NCI-H1436 (cell line): ENCODE measurements at regions not wholly inside any gene's neighbourhood (a gene's known extent, or its start where the extent isn't known, plus 50 kb on each side); places are given as distances from the start of the nearest gene placed in this dataset.

Experiments used
- DNase-seq: peaks from one replicate; lab custom pipeline; 2025; lab: John Stamatoyannopoulos, UW

DNA sequence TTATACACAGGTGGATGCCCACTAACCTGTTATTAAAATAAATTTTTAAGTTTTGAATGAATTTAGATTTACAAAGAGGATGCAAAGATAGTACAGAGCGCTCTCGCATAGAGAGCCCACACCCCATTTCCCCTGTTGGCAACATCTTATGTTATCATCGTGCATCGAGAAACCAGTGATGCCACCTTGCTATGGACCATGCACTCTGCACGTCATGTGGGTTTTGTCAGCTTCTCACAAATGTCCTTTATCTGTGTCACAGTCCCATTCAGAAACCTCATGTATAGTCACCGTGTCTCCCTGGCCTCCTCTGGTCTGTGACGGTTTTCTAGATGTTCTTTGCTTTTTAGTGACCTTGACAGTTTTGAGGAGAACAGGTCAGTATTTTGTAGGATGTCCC is 60.0 kb downstream of the ING1 start:
- DNase-seq: no peak

DNA sequence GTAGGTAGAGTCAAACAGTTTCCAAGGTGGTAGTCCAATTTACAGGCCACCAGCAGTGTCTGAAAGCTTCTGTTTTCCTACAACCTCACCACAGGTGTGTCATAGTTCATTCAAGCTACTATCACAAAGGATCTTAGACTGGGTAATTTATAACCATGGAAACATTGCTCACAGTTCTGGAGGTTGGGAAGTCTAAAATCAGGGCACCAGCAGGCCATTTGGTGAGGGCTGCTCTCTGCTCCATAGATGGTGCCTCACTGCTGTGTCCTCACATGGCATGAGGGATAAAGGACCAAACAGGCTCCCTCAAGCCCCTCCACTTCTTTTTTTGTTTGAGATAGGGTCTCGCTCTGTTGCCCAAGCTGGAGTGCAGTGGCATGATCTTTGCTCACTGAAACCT is 60.6 kb downstream of the ING1 start:
- DNase-seq: no peak

DNA sequence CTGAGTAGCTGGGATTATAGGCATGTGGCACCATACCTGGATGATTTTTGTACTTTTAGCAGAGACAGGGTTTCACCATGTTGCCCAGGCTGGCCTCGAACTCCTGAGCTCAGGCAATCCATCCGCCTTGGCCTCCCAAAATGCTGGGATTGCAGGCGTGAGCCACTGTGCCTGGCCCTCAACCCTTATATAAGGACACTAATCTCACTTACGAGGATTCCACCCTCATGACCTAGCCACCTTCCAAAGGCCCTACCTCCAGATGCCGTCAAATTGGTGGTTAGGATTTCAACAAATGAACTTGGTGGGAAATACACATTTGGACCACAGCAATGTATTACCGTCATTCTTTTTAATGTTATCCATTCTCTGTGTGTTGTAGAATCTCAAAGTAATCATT is 61.0 kb downstream of the ING1 start:
- DNase-seq: no peak

DNA sequence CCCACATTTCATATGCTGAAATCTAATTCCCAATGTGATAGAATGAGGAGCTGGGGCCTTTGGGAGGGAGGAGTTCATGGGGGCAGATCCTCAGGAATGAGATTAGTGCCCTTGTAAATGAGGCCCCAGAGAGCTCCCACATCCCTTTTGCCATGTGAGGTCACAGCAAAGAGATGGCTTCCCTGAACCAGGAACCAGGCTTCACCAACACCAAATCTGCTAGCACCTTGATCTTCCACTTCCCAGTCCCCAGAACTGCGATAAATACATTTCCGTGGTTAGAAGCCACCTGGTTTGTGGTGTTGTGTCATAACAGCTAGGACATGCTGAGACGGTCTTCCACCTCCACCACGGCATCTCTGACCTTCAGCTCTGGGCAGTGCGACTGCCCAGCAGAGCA is 62.1 kb downstream of the ING1 start:
- no peak for DNase-seq

DNA sequence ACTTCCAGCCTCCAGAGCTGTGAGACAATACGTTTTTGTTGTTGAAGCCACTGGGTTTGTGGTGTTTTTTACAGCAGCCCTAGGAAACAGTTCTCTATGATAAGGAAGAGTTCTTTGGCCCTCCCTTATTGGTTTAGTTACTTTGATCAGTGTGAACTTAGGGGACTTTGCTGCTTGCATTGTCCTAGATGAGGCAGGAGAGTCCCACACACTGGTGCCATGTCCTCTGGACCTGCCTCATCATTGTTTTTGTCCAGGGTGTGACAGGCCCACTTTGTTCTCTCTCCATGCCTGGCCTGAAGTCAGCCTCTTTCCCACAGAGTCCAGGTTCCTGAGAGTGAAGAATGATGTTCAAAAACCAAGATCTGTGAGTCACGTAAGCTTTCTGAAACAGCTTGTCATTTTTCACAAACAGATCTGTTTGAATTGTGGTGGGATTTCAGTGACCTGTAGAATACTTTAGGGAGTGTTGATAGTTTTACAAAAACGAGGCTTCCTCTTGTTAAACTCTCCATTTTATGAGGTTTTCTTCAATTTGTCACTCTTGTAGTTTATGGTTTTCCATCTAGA is 63.8 kb downstream of the ING1 start:
- no peak for DNase-seq

DNA sequence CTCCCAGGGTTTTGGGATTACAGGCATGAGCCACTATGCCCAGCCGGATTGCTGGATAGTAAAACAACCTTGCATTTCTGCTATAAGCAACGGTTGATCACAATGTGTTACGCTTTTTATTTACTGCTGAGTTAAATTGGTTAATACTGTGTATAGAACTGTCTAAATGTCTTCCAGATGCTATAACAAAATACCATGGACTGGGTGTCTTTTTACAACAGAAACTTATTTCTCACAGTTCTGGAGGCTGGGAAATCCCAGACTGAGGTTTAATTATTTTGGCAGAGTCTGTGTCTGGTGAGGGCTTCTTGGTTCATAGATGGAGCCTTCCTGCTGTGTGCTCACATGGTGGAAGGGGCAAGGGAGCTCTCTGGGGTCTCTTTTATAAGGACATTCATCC is 65.5 kb downstream of the ING1 start:
- no peak for DNase-seq

DNA sequence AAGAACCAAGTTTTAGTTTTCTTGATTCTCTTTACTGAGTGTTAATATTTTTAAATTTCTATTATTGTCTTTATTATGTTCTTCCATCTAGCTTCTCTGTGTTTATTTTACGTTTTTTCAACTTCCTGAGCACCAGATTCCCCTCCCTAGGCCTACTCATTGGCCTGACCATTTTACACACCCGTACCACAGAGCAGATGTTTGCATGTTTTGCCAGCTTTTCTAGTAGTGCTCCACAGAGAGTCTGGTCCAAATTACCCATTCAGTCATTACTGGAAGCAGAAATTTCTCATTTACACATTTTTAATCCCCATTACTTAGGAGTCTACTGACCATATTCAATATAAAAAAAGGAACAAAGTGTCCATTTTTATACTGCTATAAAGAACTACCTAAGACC is 66.9 kb downstream of the ING1 start:
- DNase-seq: no peak

DNA sequence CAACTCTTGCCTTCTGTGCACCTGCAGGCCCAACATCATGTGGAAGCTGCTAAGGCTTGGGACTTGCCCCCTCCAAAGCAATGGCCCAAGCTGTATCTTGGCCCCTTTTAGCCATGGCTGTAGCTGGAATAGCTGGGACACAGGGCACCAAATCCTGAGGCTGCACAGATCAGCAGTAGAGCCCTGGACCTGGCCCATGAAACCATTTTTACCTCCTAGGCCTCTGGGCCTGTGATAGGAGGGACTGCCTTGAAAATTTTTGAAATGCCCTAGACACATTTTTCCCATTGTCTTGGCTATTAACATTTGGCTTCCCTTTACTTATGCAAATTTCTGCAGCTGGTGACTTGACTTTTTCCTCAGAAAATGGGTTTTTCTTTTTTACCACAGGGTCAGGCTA is 68.7 kb downstream of the ING1 start:
- no peak for DNase-seq

DNA sequence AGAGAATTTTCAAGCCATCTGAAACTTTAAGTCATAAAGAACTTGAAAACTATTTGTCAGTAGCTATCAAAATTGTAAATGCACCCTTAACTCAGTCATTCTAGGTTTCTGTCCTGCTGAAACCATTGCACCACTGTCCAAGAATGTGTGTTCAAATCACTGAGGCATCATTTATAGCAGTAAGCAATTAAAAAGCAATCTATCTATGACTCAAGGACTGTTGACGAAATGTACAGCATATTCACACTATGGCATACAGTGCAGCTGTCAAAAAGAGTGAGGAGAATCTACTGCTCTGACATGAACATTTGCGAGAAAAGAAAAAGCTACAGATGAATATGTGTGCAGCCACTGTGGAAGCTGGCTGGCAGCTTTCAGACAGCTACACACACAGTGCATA is 71.2 kb downstream of the ING1 start:
- DNase-seq: no peak

DNA sequence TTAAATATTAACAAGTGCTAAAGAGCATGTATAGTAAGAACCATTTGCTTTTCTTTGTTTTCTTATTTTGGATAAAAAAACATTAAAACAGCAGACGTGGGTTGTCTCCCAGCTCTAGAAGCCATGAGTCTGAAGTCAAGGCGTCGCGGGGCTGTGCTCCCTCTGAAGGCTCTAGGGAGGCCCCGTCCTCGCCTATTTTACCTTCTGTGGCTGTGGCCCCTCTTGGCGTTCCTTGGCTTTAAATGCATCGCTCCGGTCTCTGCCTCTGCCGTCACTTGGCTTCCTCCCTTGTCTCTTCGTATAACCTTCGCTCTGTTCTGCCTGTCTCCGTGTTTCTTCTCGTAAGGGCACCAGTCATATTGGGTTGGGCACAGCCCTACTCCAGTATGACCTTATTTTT is 75.3 kb downstream of the ING1 start:
- no peak for DNase-seq

DNA sequence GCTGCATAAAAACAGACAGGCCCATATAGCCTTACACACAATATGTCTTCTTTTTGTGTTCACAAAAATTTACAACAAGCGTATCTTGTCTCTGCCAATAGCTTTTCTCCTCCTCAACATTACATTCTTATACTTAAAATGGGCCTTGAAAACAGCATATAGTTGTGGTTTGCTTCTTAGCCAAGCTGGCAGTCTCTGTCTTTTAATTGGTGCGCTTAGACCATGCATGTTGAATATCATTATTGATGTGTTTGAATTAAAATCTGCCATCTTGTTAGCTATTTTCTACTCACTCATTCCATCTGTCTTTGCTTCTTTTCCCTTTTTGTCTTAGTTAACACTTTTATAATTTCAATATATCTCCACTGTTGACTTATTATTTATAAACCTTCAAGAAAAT is 76.4 kb downstream of the ING1 start:
- no peak for DNase-seq

DNA sequence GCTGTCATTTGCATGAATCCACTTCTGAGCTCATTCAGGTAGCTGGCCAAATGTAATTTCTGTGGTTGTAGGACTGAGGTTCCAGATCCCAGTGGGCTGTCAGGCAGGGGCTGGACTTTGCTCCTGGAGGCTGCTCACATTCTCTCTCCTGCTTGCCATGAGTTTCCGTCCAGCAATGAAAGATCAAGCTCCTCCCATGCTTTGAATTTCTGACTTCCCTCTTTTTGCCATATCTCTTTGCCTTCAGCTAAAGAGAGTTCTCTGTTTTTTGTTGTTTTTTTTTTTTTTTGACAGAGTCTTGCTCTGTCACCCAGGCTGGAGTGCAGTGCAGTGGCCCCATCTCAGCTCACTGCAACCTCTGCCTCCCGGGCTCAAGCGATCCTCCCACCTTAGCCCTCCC is 76.9 kb downstream of the ING1 start:
- no peak for DNase-seq

DNA sequence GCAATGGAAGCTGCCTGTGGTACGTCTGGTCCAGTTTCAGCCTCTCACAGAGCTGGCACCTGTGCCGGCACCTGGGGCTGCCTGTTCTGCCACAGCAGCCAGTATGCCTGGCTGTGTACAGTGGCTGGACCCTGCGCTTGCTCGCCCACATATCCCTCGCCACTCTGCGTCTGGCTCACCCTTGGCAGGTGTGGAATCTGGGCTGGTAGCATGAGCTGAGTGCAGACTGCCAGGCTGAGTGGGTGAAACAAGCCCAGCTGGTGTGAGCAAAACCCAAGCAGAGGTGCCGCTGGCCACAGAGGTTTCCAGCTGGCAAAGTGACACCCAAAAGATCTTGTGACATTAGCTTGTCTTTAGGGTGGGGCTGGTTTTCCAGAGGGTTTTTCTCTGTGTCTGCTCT is 80.7 kb downstream of the ING1 start:
- DNase-seq: no peak

DNA sequence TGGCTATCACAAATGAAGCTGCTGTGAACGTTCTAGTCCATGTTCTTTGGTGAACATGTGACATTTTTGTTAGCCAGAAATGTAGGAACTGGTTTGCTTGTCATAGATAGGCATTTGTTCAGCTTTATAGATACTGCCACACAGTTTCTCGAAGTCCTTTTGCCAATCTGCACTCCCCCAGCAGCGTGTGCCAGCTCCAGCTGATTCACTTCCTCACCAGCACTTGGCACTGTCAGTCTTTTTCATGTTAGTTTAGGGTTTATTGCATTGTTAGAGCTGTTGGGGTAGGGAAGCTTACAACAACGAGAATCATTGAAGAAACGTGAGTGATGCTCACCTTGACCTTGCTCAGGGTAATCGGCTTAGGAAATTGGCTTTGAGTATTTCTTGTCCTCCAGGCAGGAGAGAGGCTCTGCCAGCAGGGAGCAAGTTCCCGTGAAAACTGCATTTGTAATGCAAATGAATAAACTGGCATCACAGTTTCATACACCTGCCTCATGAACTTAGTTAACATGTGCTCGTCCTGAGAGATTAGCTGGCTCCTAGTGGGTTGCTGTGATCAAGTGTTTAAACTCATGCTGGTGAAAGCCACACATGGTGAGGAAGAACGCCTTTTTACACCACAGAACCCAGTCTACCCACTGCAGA is 83.9 kb downstream of the ING1 start:
- DNase-seq: no peak

DNA sequence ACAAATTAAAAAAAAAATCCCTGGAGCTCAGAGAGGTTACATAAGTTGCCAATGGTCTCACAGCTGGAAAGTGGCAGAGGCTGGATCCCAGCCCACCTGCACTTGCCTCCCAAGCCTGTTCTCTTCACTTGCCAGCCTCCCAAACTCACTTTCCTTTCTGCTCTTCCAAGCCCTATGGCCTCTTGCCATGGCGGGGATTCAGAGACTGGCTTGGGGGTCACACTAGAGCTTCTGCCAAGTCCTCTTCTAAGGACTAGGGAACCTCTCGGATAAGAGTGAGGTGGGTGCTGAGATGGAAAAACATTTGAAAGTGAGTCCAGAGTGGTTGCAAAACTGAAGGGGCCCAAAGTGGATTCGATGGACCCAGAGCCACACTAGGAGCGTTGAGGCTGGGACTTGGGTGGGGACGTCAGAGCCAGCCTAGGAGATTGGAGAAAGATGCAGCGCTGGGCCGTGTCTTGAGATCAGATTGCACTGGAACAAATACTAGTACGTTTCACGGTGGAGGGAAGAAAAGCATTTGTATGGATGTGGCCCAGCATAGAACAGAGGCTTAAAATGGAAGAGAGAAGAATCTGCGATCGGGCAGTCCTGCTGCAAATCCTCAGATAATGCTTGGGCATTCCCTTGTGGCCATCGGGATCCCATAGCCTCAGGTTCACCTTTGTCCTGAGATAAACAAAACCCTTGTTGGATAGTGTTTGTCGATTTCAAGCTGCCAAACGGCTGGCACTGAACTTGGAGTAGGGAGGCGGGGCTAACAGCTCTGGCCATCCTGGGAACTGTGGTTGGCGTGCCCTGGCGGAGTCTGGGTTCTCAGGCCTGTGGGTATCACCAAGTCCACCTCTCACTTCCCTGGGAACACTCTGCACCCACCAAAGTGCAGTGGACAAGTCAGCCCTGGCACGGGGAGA is 84.8 kb downstream of the ING1 start:
- DNase-seq: no peak

DNA sequence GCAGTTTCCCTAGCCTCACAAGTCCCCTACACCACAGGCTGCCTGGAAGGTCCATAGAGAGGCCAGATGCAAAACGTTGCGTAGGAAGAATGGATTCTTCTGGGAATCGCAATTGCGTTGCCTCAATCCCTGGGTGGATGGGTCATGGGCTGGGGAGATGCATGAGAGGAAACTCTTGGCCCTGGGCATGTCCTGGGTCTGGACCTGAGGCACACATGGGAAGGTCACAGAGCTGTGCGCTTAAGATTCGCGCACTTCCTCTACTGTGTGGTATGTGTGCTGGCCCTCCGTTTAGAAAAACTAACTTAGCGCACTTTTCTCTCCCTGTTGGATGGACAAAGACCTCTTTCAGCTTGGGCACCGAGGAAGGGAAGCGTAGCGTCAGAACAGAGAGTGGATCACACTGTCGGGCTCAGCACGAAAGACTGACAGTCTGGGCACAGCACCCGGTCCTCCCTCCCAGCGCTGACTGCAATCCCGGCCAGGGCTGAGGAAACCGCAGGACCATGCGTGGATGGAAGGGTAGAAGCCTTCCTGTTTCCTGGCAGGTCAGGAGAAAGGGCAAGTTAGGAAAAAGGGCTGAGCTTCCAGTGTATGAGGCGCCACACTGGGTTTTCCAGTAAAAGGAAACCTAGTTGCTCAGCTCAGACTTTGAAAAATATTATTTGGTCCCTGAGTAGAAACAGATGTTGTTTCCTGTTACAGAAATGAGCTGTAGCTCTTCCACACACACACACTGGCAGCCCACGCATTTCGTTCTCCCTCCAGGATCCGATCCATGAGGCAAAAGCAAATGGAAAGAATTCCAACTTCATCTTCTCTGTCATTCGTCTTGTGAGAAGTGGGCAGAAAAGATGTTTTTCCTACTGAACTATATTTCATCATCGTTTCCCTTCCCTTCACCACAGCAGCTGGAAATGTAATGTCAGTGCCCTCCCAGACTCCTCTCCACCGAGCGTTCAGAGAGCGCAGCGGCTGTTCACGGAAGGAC is 86.0 kb downstream of the ING1 start:
- no peak for DNase-seq

DNA sequence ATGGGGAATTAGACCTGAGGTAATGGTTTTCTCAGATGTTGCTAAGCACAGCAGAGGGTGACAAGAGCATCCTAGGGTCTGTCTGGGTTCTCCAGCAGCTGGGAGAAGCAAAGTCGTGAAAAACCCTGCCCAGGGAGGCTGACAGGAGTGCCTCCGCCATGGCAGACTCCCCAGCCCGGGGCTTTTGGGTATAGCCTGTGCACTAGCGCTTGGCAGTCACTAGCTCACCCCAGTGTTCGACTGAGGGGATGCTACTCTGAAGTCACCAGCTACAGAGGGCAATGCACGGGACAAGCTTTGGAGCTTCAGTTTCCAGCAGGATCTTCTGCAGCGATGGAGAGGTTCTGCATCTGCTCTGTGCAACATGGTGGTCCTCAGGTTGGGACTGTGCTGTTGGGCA is 87.5 kb downstream of the ING1 start:
- DNase-seq: no peak

DNA sequence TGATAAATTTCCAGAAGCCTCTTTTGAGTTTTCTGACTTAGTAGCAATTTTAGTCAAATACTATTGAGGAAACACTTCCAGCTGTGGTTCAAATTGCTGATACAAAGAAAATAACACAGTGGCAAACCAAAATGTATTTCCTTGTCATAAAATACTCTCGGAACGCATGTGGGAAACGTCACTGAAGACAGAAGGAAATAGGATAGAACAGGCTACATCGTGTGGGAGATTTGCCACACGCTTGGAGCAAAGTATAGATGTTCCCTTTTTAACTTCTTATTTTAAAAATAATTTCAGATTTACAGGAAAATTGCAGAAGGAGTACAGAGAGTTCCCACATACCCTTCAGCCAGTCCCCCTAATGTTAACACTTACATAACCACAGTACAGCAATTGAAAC is 88.8 kb downstream of the ING1 start:
- no peak for DNase-seq

DNA sequence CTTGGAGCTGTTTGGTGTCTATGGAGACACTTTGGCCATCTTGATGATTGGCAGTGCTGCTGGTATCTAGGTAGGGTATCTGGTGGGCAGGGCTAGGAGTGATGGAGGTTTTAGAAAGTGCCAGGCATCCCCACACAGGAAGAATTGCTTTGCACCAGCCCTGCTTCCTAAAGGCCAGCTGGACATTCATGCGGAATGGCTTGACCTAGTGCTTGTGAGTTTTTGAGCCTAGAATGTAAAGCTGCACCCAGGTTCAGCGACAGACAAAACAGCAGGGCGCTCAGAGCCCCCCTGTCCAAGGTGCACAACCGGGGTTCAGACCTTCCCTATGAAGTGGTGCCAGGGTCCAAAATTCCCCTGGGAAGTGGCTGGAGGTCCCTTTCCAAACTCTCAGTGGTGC is 93.1 kb downstream of the ING1 start:
- no peak for DNase-seq

DNA sequence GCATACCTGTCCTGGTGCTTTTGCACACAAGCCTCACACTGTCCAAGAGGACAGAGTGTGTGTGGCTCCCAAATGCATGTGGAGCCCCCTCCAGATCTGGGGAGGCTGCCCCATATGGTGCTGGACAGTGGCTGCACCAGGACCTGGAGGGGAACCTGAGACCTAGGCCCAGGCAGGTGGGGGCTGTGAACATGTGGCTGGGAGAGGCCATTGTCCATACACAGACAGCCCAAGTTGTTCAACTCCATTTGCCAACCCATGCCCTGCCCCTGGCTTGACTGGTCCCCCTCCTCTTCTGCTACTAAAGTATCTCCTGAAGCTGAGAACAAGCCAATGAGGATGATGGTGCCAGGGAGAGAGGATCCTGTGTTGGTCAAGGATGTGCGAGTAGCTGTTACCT is 94.0 kb downstream of the ING1 start:
- no peak for DNase-seq

DNA sequence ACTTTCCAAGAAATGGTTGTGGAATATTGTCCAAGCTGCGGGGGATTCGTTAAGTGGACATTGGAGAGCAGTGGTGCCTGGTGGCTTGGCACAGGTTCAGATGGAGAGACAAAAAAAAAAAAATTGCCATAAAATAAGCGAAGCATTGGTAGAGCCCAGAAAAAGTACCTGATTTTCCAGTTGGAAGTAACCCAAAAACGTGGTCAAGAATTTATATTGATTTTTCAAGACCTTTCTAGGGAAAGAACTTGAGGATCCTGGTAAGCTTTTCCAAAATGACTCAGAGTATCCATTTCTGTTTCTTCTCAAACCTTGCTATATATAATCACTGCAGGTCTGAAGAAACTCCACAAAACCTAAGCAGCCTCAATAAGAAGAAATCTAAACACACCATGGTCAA is 94.6 kb downstream of the ING1 start:
- DNase-seq: no peak

DNA sequence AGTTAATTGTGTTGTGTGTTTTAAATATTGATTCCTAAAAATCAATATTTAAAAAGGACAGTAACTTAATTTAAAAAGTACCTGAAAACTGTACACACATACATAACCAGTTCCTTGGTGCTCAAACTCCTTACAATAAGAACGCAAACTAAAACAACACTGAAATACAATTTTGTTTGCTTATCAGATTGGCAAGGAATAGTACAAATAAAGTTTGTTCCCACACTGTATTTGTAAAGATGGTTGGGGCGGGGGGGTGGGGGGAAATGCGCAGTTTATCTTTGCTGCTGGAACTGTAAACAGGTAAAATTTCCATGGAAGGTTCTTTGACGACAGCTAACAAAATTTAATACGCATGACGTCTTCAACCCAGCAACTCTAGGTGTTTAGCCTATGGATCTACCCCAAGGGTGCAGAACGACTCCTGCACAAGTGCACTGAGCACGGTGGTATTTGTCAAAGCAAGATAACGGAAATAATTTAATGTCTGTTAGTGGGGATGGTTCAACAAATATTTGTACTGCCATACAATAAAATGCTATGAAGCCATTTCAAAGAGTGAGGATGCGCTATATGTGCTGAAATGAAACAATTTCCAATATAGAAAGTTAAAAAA is 96.5 kb downstream of the ING1 start:
- no peak for DNase-seq
